ENCODE measurements at regions not wholly inside any gene's neighbourhood (a gene's known extent, or its start where the extent isn't known, plus 50 kb on each side); places are given as distances from the start of the nearest gene placed in this dataset.

GRCh38 chr2:727071-727470 is 49.9 kb upstream of the TMEM18 start:
- no peak overlapping the region for H3K4me3 Mint-ChIP-seq
- no peaks in the 10 kb centered on the region for H3K36me3 Mint-ChIP-seq (ENCODE audit: low read depth)
- no peaks in the 10 kb centered on the region for H3K9me3 Mint-ChIP-seq
- H3K4me1 Mint-ChIP-seq (ENCODE audit: low read depth) = no peaks in the 10 kb centered on the region
- no peak for DNase-seq (ENCODE audit: low spot score)
- intact Hi-C loops (cut with micrococcal nuclease) = no loop called here
- no peak overlapping the region for H3K27ac Mint-ChIP-seq
- peaks cover 3% of the 10 kb centered on the region for H3K27me3 Mint-ChIP-seq (ENCODE audit: insufficient read depth)
